Body of pancreas (tissue), 4 donors: ENCODE measurements at regions not wholly inside any gene's neighbourhood (a gene's known extent, or its start where the extent isn't known, plus 50 kb on each side); places are given as distances from the start of the nearest gene placed in this dataset.

Experiments
- CTCF ChIP-seq, 7 experiments: fragments of 450-650 bp in 4 of 7; fragments of 200-600 bp in 3 of 7; sonication (generic) in 3 of 7; IDR thresholded peaks; one replicate each; pipeline ENCODE4 v1.5.1; 2016 to 2019; ENCODE audit warnings: antibody characterized with exemption in 7 of 7
- POLR2A ChIP-seq, 3 donors: fragments of 450-650 bp; IDR thresholded peaks; one replicate each; pipeline ENCODE4 v1.6.1; 2016; ENCODE audit warnings: antibody characterized with exemption in 3 of 3, mild to moderate bottlenecking in 2 of 3

DNA sequence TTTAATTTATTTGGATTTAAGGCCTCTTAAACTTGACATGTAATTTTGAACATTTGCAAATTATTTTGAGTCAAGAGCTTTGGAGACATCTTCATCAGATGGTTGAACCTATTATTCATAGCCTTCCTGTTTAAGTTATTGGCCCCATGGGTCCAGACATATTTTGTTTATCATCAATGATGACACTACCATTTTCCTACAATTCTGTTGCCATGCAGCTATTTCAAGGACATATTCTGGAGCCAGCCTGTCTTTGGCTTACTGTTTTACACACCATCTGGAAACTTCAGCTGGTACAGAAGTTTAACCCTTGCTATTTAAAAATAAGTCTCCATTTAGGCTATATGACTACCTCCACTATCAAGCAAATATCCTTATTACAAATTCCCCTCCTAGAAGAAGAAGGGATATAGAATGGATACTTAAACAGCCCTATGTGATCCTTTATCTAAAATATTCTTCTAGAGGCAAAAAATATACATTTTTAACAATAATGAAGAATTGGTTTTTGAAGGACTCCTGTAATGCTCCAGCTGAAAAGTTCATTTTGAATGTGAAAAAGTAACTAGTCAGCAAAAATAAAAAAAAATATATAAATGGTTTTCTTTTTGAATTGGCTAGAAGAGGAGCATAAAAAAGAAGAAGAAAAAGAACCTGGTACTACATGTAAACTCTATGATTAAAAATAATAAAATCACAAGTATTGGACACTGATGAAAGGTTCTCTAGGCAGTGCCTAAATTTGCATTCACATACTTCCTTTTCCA lies 544.0 kb upstream of the HS3ST5 start:
- TF ChIP-seq CTCF (IDR thresholded peaks at IDR 0.05) = no peak
- no peak for TF ChIP-seq POLR2A (IDR thresholded peaks at IDR 0.05)
